GM19463 (cell line): ENCODE measurements at regions not wholly inside any gene's neighbourhood (a gene's known extent, or its start where the extent isn't known, plus 50 kb on each side); places are given as distances from the start of the nearest gene placed in this dataset.
"Not testable (repeated sequence)": the region's sequence is repeated elsewhere in the genome, so short reads cannot be mapped to it uniquely, and the experiment has no call there.

Source experiments
- ATAC-seq: cut with Tn5 transposase; IDR thresholded peaks from one replicate; pipeline ENCODE4 v1.9.1; 2021; ENCODE audit warnings: mild to moderate bottlenecking, moderate library complexity; ENCODE audit not compliant: unreplicated experiment

- no peak for ATAC-seq
Measured at GRCh38 chr12:34402228-34402898, 380.1 kb downstream of the ALG10 start.

DNA sequence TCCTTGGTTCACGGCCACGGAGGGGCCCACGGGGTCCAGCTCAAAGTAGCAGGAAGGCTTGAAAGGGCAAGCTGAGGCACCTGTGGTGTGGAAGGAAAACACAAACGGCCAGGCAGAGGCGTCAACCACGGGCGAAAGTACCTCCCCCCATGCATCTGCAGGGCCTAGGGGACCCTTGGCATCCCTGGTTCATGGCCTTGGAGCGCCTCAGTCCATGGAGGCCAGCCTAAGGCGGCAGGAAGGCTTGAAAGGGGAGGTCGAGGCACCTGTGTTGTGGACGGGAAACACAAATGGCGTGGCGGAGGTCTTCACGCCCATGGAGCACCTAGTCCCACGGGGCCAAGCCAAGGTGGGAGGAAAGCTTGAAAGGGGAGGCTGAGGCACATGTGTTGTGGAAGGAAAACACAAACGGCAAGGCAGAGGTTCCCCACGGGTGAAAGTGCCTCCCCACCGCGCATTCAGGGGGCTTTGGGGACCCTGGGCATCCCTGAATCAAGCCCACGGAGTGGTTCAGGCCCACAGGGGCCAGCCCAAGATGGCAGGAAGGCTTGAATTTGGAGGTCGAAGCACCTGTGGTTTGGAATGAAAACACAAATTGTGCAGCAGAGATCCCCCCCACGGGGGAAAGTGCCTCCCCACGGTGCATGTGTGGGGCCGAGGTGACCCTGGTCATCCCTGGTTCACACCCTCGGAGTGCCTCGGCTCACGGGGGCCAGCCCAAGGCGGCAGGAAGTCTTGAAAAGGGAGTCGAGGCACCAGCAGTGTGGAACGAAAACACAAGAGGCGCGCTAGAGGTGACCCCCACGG is 380.8 kb downstream of the ALG10 start:
- no peak for ATAC-seq

DNA sequence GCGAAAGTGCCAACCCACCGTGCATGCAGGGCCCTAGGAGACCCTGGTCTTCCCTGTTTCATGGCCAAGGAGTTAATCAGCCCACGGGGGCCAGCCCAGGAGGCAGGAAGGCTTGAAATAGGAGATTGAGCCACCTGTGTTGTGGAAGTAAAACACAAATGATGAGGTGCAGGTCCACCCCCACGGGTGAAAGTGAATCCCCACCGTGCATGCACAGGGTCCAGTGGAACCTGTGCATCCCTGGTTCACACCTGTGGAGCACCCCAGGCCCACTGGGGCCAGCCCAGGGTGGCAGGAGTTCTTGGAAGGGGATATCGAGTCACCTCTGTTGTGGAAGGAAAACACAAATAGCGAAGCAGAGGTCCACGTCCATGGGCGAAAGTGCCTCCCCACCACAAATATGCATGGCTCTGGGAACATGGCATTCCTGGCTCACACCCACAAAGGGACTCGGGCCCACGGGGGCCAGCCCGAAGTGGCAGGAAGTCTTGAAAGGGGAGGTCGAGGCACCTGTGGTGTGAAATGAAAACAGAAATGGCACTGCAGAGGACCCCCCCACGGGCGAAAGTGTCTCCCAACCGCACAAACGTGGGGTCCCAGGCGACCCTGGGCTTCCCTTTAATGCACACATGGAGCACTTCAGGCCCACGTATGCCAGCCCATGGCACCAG is 381.5 kb downstream of the ALG10 start:
- ATAC-seq: no peak

- no peak for ATAC-seq
Measured at GRCh38 chr12:34404377-34405285, 382.3 kb downstream of the ALG10 start.

- no peak for ATAC-seq
Measured at GRCh38 chr12:34405286-34406227, 383.3 kb downstream of the ALG10 start.

GRCh38 chr12:34406228-34406995 is 384.1 kb downstream of the ALG10 start:
- no peak for ATAC-seq

DNA sequence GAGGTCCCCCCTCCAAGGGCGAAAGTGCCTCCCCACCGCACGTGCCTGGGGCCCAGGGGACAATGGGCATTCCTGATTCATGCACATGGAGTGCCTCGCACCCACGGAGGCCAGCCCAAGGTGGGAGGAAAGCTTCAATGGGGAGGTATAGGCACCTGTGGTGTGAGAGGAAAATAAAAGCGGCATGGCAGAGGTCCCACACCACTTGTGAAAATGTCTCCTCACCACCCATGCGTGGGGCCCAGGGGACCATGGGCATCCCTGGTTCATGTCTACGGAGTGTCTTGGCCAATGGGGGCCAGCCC is 384.7 kb downstream of the ALG10 start:
- no peak for ATAC-seq

- ATAC-seq: no peak
Measured at GRCh38 chr12:34407813-34408212, 385.5 kb downstream of the ALG10 start.

DNA sequence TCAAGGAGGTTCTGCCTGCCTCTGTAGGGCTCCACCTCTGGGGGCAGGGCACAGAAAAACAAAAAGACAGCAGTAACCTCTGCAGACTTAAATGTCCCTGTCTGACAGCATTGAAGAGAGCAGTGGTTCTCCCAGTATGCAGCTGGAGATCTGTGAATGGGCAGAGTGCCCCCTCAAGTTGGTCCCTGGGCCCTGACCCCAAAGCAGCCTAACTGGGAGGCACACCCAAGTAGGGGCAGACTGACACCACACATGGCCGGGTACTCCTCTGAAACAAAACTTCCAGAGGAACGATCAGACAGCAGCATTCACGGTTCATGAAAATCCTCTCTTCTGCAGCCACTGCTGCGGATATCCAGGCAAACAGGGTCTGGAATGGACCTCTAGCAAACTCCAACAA is 409.2 kb downstream of the ALG10 start:
- ATAC-seq: not testable (repeated sequence)
